ENCODE measurements at regions not wholly inside any gene's neighbourhood (a gene's known extent, or its start where the extent isn't known, plus 50 kb on each side); places are given as distances from the start of the nearest gene placed in this dataset.
"Not testable (repeated sequence)": the region's sequence is repeated elsewhere in the genome, so short reads cannot be mapped to it uniquely, and the experiment has no call there.

GRCh38 chr7:116401711-116402110 is 97.8 kb upstream of the CAV2 start:
- Mint-ChIP-seq H3K36me3 (no peaks in the 10 kb centered on the region), H3K4me1 (ENCODE audit: low read depth in 2 of 2) (no peaks in the 10 kb centered on the region), H3K4me3 (no peak overlapping the region), H3K27me3 (peaks cover 30 to 32% of the 10 kb centered on the region in 2 donors), H3K9me3 (peaks cover 3% of the 10 kb centered on the region), H3K27ac (no peak overlapping the region)
- DNase-seq (ENCODE audit: low spot score) (no peak), ATAC-seq (no peak)

DNA sequence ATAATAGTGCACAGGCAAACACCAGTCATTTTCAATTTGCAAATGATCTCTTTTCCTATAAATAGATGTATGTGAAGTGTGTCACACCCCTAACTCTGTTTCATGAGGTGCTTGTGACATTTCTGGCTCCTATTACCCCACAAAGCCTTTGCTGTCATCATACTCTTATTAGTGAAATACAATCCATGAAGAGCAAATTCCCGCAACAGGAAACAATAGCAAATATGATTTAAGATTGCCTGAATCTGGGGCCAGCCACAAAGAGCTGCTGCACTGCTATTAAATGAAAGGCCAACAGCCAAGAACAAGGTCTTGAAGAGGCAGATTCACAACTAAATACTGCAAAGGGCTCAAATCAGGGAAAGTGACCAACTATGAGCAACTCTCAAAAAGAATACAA is 96.3 kb upstream of the CAV2 start:
- H3K36me3 Mint-ChIP-seq = no peaks in the 10 kb centered on the region
- no peak overlapping the region for H3K27ac Mint-ChIP-seq
- DNase-seq (ENCODE audit: low spot score) (no peak), ATAC-seq (no peak)
- peaks cover 16 to 23% of the 10 kb centered on the region in 2 donors for H3K27me3 Mint-ChIP-seq
- no peaks in the 10 kb centered on the region for H3K4me1 Mint-ChIP-seq (ENCODE audit: low read depth in 2 of 2)
- H3K9me3 Mint-ChIP-seq = peaks cover 3% of the 10 kb centered on the region
- no peak overlapping the region for H3K4me3 Mint-ChIP-seq

GRCh38 chr7:116404389-116404788 is 95.1 kb upstream of the CAV2 start:
- DNase-seq (ENCODE audit: low spot score) = no peak
- no peak overlapping the region for H3K4me3 Mint-ChIP-seq

DNA sequence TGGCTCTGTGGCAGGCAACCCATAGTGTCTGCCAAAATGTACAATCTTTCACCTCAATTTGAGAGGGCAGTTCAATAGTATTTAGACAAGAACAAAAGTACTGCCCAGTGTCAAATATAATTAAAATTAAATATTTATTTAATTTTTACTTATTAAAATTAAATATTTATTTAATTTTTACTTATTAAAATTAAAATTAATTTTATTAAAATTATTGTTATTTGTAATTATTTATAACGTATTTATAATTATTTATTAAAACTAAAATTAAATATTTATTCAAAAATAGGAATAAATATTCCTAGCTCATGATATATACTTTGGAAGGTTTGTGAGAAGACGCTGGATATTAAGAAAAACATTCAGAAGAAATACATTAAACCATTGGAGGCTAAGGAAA is 93.7 kb upstream of the CAV2 start:
- no peaks in the 10 kb centered on the region for H3K9me3 Mint-ChIP-seq
- peaks cover 8 to 14% of the 10 kb centered on the region in 2 donors for H3K27me3 Mint-ChIP-seq
- no peak overlapping the region for H3K27ac Mint-ChIP-seq
- no peaks in the 10 kb centered on the region for H3K4me1 Mint-ChIP-seq (ENCODE audit: low read depth in 2 of 2)
- no peak for DNase-seq (ENCODE audit: low spot score)
- H3K4me3 Mint-ChIP-seq = no peak overlapping the region
- H3K36me3 Mint-ChIP-seq = no peaks in the 10 kb centered on the region
- no peak for ATAC-seq

More at GRCh38 chr7:116404389-116404788, 95.1 kb upstream of the CAV2 start:
- no peaks in the 10 kb centered on the region for H3K36me3 Mint-ChIP-seq
- H3K4me1 Mint-ChIP-seq (ENCODE audit: low read depth in 2 of 2) = no peaks in the 10 kb centered on the region
- H3K27ac Mint-ChIP-seq = no peak overlapping the region
- no peaks in the 10 kb centered on the region for H3K9me3 Mint-ChIP-seq
- no peak for ATAC-seq
- H3K27me3 Mint-ChIP-seq = peaks cover 8 to 18% of the 10 kb centered on the region in 2 donors

GRCh38 chr7:116407165-116407564 is 92.4 kb upstream of the CAV2 start:
- H3K4me3 Mint-ChIP-seq = no peak overlapping the region
- no peaks in the 10 kb centered on the region for H3K36me3 Mint-ChIP-seq
- no peaks in the 10 kb centered on the region for H3K9me3 Mint-ChIP-seq
- H3K27ac Mint-ChIP-seq = no peak overlapping the region
- H3K4me1 Mint-ChIP-seq (ENCODE audit: low read depth in 2 of 2) = no peaks in the 10 kb centered on the region
- peaks cover 8 to 11% of the 10 kb centered on the region in 2 donors for H3K27me3 Mint-ChIP-seq
- DNase-seq (ENCODE audit: low spot score) (no peak), ATAC-seq (no peak)

GRCh38 chr7:116408166-116408565 is 91.4 kb upstream of the CAV2 start:
- Mint-ChIP-seq H3K36me3 (no peaks in the 10 kb centered on the region), H3K9me3 (no peaks in the 10 kb centered on the region), H3K27me3 (peaks cover 5 to 8% of the 10 kb centered on the region in 2 donors), H3K4me3 (no peak overlapping the region), H3K27ac (no peak overlapping the region), H3K4me1 (ENCODE audit: low read depth in 2 of 2) (no peaks in the 10 kb centered on the region)
- DNase-seq (ENCODE audit: low spot score) (no peak), ATAC-seq (no peak)

GRCh38 chr7:116408831-116409453 is 90.6 kb upstream of the CAV2 start:
- not testable (repeated sequence) for H3K27ac Mint-ChIP-seq; H3K9me3 Mint-ChIP-seq; DNase-seq (ENCODE audit: low spot score); ATAC-seq; H3K36me3 Mint-ChIP-seq; H3K4me3 Mint-ChIP-seq; H3K4me1 Mint-ChIP-seq (ENCODE audit: low read depth in 2 of 2); H3K27me3 Mint-ChIP-seq

DNA sequence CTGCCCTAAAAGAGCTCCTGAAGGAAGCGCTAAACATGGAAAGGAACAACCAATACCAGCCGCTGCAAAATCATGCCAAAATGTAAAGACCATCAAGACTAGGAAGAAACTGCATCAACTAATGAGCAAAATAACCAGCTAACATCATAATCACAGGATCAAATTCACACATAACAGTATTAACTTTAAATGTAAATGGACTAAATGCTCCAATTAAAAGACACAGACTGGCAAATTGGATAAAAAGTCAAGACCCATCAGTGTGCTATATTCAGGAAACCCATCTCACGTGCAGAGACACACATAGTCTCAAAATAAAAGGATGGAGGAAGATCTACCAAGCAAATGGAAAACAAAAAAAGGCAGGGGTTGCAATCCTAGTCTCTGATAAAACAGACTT is 88.8 kb upstream of the CAV2 start:
- ATAC-seq; H3K36me3 Mint-ChIP-seq; H3K27ac Mint-ChIP-seq; H3K4me3 Mint-ChIP-seq; H3K27me3 Mint-ChIP-seq; H3K9me3 Mint-ChIP-seq; DNase-seq (ENCODE audit: low spot score); H3K4me1 Mint-ChIP-seq (ENCODE audit: low read depth in 2 of 2): not testable (repeated sequence)

DNA sequence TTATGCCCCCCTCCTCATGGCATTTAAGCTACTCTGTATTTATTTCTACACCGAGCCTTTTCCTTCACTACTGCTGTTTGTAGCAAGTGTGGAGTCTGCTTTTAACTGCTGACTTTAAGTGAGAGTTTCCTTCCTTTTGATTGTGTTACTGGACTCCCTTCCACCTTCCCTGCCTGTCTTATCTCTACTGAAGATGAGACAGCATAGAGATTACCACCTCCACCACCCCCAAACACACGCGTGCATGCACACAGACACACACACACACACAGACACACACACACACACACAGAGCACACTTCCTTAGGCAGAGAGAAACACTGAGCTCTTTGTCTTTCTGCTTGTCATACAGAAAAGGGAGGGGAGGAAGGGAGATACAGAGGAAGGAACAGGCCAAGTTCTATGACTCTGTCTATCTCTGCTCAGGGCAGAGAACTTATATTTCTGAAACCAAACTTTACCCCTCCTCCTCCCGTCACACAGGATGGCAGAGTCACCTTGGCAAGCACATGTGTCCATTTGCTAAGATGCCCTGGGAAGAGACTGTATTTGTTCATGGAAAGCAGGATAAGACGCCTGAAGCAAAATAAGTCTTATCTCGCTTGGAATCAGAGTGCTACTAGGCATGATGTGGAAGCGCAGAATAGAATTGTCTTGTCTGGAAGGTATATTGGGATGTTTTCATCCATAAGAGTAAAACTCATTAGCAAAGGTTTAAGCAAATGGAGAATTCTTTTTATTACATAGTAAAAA is 81.8 kb upstream of the CAV2 start:
- peaks cover 7 to 16% of the 10 kb centered on the region in 2 donors for H3K27me3 Mint-ChIP-seq
- no peak for DNase-seq (ENCODE audit: low spot score)
- H3K4me1 Mint-ChIP-seq (ENCODE audit: low read depth in 2 of 2) = no peaks in the 10 kb centered on the region
- no peak overlapping the region for H3K27ac Mint-ChIP-seq
- peak; percentile 20 to 36 for ATAC-seq
- no peak overlapping the region for H3K4me3 Mint-ChIP-seq
- no peaks in the 10 kb centered on the region for H3K36me3 Mint-ChIP-seq
- H3K9me3 Mint-ChIP-seq = no peaks in the 10 kb centered on the region

DNA sequence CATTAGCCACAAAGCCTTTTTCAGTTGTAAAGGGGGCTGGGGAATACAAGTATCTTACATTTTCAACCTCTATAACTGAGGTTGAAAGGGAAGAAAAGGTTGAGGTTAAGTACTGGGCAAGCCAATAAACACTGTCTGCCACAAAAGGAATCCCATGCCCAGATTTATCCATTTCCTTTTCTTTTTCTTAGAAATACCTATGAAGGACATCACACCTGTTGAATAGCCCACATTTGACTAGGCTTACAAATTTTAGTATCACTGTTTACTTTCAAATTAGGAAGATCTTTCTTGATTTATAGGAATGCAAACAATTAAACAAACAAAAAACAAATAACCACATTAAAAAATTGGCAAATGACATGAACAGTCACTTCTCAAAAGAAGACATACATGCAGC is 81.0 kb upstream of the CAV2 start:
- H3K27ac Mint-ChIP-seq = no peak overlapping the region
- no peaks in the 10 kb centered on the region for H3K4me1 Mint-ChIP-seq (ENCODE audit: low read depth in 2 of 2)
- no peaks in the 10 kb centered on the region for H3K36me3 Mint-ChIP-seq
- H3K9me3 Mint-ChIP-seq = no peaks in the 10 kb centered on the region
- ATAC-seq (no peak), DNase-seq (ENCODE audit: low spot score) (no peak)
- H3K4me3 Mint-ChIP-seq = no peak overlapping the region
- peaks cover 7 to 23% of the 10 kb centered on the region in 2 donors for H3K27me3 Mint-ChIP-seq

DNA sequence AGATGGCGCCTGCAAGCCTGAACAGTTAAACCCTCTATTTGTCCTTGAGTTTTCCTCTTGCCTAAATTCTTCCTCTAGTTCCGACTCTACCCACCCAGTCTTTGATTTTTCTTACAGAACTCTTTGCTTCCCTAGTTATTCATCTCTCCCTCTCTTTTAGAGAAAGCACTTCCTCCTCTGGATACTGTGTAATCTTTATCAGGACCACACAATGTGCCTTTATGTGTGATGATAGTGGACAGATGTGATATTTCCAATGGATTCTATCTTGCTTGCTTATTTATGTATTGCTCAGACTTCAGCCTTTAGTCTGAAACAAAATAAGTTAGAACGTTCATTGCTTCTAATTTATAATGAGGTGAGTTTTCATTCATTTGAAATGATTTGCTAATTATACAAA is 79.5 kb upstream of the CAV2 start:
- no peaks in the 10 kb centered on the region for H3K4me1 Mint-ChIP-seq (ENCODE audit: low read depth in 2 of 2)
- H3K9me3 Mint-ChIP-seq = no peaks in the 10 kb centered on the region
- no peaks in the 10 kb centered on the region for H3K36me3 Mint-ChIP-seq
- ATAC-seq (no peak), DNase-seq (ENCODE audit: low spot score) (no peak)
- no peak overlapping the region for H3K27ac Mint-ChIP-seq
- H3K27me3 Mint-ChIP-seq = peaks cover 7 to 23% of the 10 kb centered on the region in 2 donors
- H3K4me3 Mint-ChIP-seq = no peak overlapping the region

- DNase-seq (ENCODE audit: low spot score) = no peak
- no peak overlapping the region for H3K4me3 Mint-ChIP-seq
Measured at GRCh38 chr7:116421298-116421697, 78.2 kb upstream of the CAV2 start.

DNA sequence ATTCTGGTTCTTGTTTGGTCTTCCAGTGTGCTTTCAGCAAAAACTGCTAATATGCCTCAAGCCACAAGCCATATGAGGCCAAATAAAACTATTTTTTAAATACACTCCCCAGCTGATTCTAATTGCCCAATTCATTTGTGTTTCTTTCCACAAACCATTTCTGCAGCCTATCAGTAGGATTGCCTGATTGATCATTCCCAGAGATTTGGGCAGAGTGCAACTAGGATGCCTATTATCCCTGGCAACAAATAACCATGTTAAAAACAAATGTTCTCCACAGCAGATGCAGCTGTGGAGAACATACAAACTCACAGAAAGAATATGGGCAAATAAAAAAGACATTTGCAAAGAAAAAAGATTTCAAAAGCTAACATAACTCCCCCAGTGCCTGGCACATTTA is 76.9 kb upstream of the CAV2 start:
- DNase-seq (ENCODE audit: low spot score) = no peak
- Mint-ChIP-seq H3K27me3 (peaks cover 7 to 18% of the 10 kb centered on the region in 2 donors), H3K36me3 (no peaks in the 10 kb centered on the region), H3K9me3 (no peaks in the 10 kb centered on the region), H3K4me1 (ENCODE audit: low read depth in 2 of 2) (no peaks in the 10 kb centered on the region), H3K4me3 (no peak overlapping the region), H3K27ac (no peak overlapping the region)
- no peak for ATAC-seq

More at GRCh38 chr7:116421298-116421697, 78.2 kb upstream of the CAV2 start:
- Mint-ChIP-seq H3K36me3 (no peaks in the 10 kb centered on the region), H3K9me3 (no peaks in the 10 kb centered on the region), H3K27me3 (peaks cover 10 to 23% of the 10 kb centered on the region in 2 donors), H3K27ac (no peak overlapping the region), H3K4me1 (ENCODE audit: low read depth in 2 of 2) (no peaks in the 10 kb centered on the region)
- no peak for ATAC-seq

GRCh38 chr7:116423499-116423898 is 76.0 kb upstream of the CAV2 start:
- no peaks in the 10 kb centered on the region for H3K9me3 Mint-ChIP-seq
- ATAC-seq = no peak

More at GRCh38 chr7:116423499-116423898, 76.0 kb upstream of the CAV2 start:
- peaks cover 5 to 19% of the 10 kb centered on the region in 2 donors for H3K27me3 Mint-ChIP-seq
- no peak for DNase-seq (ENCODE audit: low spot score)
- H3K36me3 Mint-ChIP-seq = no peaks in the 10 kb centered on the region
- no peaks in the 10 kb centered on the region for H3K4me1 Mint-ChIP-seq (ENCODE audit: low read depth in 2 of 2)
- H3K4me3 Mint-ChIP-seq = no peak overlapping the region
- no peak overlapping the region for H3K27ac Mint-ChIP-seq

Data from natural killer cell treated with Interleukin-12 subunit alpha and Interleukin-12 subunit beta and Interleukin-15 and Interleukin-18, amount 100 ng/mL, for 72 hours (primary cell).